Stimulated activated CD4-positive, alpha-beta T cell treated with anti-CD3 and anti-CD28 coated beads, Interleukin-2, amount 100 ng/mL, for 48 hours (primary cell): ENCODE measurements at regions not wholly inside any gene's neighbourhood (a gene's known extent, or its start where the extent isn't known, plus 50 kb on each side); places are given as distances from the start of the nearest gene placed in this dataset.

Source experiments
- DNase-seq, 2 donors: peaks; one replicate each; pipeline ENCODE4 v3.0.0-alpha.2; 2020

DNA sequence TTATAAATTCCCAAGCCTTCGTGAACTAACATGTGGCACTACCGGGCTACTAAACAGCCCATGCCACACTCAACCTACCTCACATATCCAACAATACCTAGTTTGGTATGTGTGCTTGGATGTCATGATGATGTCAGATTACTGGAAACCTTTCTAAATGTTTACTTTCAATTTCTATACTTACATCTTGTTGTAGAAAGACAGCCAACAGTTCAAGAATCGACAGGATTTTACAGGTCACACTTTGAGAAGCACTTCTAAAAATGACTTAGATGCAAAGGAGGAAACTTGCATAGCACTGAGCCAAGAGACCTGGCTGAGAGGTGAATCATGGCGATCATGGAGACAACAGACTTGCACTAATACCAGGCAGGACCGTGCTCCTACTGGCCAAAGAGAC, 209.9 kb downstream of the COL4A1 start:
- DNase-seq = no peak

GRCh38 chr13:110092831-110093247, 214.1 kb downstream of the COL4A1 start:
- no peak for DNase-seq

DNA sequence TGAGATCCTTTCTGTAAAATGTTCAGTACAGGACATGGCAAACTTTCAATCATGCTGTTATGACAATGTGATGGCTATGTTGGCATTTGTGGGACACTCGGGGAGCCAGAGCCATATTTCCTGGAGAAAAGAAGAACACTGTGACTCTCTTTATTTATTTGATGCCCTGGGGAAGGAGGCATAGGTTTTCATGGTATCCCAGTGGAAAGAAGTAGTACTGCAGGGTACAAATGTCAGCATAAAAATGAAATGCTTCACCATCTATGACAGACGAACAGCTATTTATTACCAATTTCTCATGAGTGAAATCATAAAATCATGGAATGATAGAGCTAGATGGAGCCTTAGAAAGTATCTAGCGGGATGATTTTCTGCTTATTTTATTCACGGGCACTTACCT, 217.1 kb downstream of the COL4A1 start:
- no peak for DNase-seq

DNA sequence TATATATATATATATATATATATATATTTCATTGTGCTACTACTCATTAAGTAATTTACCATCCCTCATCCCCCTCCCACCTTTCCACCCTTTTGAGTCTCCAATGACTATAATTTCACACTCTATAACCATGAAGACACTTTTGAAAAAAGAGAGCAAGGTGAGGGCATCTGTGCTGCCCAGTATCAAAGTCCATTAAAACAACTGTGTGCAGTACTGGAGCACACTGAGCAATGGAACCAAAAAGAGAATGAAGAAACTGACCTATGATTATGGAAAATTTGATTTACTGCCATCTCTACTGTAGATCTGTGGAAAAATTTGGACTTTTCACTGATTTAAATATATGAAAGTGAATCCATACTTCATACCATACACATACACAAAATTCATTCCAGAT, 217.9 kb downstream of the COL4A1 start:
- DNase-seq = no peak

DNA sequence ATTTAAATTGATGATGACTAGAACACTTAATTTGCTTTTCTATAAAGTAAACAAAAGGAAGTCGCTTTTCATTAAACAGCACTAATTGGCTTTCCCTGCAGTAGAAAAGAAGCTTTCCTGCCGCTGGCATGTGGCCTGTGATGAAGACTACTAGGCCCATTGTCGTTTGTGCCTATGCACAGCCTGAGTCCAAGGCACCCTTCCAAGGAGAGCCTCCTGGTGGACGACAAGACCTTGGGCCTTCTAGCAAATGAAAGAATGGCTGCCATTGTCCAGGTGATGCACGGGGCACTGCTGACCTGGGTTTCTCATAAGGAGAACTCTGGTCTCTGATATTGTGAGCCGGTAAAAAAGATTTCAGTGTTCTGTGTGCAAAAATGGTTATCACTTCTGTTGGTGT, 233.0 kb downstream of the COL4A1 start:
- no peak for DNase-seq

GRCh38 chr13:110070511-110071120, 236.3 kb downstream of the COL4A1 start:
- DNase-seq = no peak

- DNase-seq = no peak
These were observed 236.9 kb downstream of the COL4A1 start for GRCh38 chr13:110070046-110070445.

DNA sequence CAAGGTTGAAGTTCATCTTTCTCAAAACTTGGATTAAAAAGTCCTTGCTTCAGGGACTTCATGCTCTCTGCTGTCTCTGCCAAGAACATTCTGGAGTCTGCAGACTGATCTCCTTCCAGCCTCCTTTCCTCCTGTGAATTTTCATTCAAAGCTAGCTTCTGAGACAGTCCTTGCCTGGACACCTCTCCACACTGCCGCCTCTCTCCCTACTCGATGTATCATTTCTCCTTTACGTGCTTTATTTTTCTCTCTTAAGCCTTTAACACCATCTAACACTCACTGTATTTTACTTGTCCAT, 238.8 kb downstream of the COL4A1 start:
- no peak for DNase-seq

GRCh38 chr13:110067355-110068175, 239.4 kb downstream of the COL4A1 start:
- DNase-seq = no peak

DNA sequence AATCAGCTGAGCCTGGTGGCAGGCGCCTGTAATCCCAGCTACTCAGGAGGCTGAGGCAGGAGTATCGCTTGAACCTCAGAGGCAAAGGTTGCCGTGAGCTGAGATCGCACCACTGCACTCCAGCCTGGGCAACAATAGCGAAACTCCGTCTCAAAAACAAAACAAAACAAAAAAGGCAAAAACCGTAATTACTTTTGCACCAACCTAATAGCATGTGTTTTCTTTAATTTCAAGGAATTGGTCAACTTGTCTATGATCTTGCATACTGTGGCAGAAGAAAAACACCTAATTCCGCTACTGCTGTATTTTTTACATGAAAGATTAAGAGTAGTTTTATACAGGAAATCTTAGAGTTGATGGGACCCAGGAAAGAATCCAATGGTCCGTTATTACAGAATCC, 241.2 kb downstream of the COL4A1 start:
- no peak for DNase-seq

- no peak for DNase-seq
These were observed 243.2 kb downstream of the COL4A1 start for GRCh38 chr13:110063490-110064421.

- DNase-seq = no peak
These were observed 244.0 kb downstream of the COL4A1 start for GRCh38 chr13:110062777-110063442.

DNA sequence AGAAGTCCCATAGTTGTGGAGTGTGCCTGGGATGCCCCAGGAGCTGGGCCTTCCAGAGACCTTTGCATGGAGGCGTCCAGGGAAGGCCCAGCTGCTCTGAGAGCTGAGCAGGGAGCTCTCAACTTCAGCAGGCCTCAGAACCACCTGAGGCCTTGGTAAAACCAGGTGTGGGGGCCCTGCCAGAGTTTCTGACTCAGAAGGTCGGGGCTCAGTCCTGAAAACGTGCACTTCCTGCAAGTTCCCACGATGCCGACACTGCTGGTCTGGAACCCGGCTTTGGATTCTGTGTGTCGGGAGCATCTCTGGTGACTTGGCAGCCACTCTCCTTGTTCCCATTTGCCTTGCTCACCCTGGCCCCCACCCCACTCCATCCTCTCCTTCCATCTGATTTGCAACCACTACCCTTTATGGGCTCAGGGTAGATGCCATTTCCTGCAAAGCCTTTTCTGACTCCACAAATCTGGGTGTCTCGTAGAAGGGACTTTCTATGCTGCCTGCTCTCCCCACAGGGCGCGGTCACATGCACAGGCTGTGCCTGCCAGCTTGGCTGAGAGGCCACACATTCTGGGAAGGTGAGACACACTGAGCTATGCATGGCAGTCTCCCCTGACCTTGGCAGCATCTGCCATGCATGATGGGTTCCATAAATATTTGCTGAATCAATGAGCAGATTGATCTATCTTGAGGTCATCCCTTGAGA, 244.7 kb downstream of the COL4A1 start:
- DNase-seq = no peak

- DNase-seq = no peak
These were observed 245.7 kb downstream of the COL4A1 start for GRCh38 chr13:110061270-110061669.

DNA sequence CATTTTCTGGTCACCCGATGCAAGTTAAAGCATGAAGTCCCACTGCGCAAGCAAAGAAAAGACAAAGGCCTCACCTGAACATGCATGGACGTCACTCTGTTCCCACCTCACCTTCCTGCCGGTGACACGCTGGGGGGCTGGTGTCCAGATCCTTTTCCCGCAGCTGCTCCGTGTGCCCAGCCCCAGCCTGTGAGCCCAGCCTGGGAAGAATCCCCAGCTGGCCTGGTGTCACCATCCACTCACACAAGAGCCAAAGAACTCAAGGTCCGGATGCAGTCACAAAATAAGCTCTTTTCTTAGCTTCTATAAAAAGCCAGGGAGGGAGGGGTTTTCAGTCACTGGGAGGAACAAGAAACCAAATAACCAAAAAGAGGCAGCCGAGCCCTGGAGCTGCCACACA, 249.9 kb downstream of the COL4A1 start:
- DNase-seq = no peak

GRCh38 chr13:110056640-110057039, 250.3 kb downstream of the COL4A1 start:
- DNase-seq = no peak

DNA sequence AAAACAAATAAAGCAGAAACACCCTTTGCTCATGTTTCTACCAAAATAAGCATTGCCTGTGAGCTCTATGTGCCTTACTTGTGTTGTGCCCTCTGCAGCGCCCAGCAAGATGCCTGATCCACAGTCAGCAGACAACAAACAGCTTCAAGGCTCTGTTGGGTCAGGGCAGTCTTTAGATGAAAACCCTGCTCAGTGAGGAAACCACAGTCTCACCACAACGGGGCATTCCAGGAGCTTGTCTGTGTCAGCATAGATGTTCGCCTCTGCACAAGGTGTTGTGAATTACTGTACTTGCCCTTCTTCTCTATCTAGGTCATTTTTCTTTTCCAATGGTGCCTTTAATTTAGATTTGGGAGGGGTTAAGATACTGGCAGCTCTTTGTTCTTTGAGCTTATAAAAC, 251.9 kb downstream of the COL4A1 start:
- no peak for DNase-seq

GRCh38 chr13:110054041-110054440, 252.9 kb downstream of the COL4A1 start:
- DNase-seq = no peak

DNA sequence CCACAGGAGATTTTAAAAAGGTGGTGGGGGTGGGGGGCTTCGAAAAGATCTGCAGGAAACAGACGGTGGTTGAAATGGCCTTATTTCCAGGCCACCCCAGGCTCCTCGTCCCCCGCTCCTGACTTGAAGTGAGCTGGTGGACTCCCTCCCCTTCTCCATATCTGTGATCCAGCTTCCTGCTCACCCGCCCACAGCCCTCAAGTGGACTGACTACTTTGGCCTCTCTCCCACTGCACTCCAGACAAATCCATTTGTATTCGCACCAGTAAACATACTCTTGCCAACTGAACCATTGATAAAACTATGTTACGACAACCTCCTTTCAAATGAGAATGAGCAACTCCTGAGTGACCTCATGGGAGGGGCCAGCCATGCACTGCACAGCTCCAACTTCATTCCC, 259.5 kb downstream of the COL4A1 start:
- no peak for DNase-seq

- no peak for DNase-seq
These were observed 260.1 kb downstream of the COL4A1 start for GRCh38 chr13:110046811-110047210.

DNA sequence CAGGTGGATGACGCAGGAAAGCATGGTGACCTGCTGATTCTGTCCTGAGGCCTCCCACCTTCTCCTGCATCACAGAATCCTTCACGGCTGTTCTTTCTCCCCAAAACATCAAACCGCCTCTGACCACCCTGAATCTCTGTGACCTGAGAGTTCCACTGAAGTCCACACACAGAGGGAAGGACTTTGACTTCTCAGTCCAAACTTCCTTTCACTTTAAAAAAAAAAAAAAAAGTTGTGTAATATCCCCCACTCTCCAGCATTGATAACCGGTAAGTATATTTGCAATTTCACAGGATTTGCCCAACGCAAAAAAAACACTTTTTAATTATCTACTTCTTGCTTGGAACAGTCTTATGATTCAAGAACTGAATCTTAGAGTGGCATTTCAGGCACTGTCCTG, 259.5 kb upstream of the IRS2 start:
- DNase-seq = no peak

GRCh38 chr13:110045202-110045601, 258.8 kb upstream of the IRS2 start:
- no peak for DNase-seq
